GM03348 (cell line): ENCODE measurements at regions not wholly inside any gene's neighbourhood (a gene's known extent, or its start where the extent isn't known, plus 50 kb on each side); places are given as distances from the start of the nearest gene placed in this dataset.
"Not testable (repeated sequence)": the region's sequence is repeated elsewhere in the genome, so short reads cannot be mapped to it uniquely, and the experiment has no call there.

Experiments used
- DNase-seq: peaks from one replicate; pipeline ENCODE4 v3.0.0; 2012; ENCODE audit warnings: low spot score

GRCh38 chr20:7174554-7174953, 407.1 kb downstream of the BMP2 start:
- DNase-seq, result no peak

GRCh38 chr20:7175827-7176226, 408.3 kb downstream of the BMP2 start:
- not testable (repeated sequence) for DNase-seq

GRCh38 chr20:7178004-7178403, 410.5 kb downstream of the BMP2 start:
- DNase-seq, result no peak

GRCh38 chr20:7180256-7181045, 413.0 kb downstream of the BMP2 start:
- no peak for DNase-seq

GRCh38 chr20:7189231-7189630, 421.7 kb downstream of the BMP2 start:
- no peak for DNase-seq

GRCh38 chr20:7193681-7194080, 426.2 kb downstream of the BMP2 start:
- no peak for DNase-seq

GRCh38 chr20:7195704-7196103, 428.2 kb downstream of the BMP2 start:
- DNase-seq, result no peak

DNA sequence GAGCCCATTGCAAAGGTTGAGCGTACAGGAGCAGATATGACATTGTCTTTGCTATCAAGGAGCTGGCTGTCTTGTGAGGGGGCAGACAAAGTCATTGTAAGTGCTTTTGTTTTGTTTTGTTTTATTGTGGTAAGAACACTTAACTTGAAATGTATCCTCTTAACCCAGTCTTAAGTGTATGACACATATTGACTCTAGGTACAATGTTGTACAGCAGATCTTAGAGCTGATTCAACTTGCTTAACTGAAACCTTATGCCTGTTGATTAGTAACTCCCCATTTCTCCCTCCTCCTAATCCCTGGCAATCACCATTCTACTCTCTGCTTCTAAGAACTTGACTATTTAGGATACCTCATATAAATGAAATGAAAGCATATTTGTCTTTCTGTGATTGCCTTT, 429.0 kb downstream of the BMP2 start:
- DNase-seq, result no peak

GRCh38 chr20:7199861-7200260, 432.4 kb downstream of the BMP2 start:
- no peak for DNase-seq

DNA sequence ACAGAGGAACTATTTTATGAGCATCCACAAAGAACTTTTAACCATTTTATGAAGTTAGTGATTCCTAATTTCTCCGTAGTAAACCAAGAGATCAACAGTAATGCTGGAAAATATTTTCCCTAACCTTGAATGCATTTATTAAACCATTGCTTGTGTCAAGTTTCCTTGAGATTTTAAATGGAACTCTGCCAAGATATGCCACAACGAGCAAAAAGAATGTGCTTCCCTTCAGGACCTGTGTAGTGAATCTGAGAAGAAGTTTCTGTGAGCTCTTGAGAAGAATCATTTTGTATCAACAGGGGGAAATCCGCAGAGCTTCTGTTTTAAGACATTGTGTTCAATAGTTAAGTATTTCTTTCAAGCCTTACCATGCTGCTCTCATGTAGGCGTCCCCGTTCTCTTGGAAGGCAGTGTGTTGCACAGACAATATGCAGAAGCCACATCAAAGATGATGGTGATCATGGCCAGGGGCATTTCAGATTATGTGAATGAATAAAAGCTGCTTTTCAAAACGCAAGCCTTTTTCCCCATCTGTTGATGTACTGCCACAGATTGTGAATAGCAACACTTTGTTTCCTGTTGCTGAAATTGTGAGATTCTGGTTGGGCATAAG, 439.8 kb downstream of the BMP2 start:
- DNase-seq, result no peak

GRCh38 chr20:7210910-7211309, 443.4 kb downstream of the BMP2 start:
- no peak for DNase-seq

DNA sequence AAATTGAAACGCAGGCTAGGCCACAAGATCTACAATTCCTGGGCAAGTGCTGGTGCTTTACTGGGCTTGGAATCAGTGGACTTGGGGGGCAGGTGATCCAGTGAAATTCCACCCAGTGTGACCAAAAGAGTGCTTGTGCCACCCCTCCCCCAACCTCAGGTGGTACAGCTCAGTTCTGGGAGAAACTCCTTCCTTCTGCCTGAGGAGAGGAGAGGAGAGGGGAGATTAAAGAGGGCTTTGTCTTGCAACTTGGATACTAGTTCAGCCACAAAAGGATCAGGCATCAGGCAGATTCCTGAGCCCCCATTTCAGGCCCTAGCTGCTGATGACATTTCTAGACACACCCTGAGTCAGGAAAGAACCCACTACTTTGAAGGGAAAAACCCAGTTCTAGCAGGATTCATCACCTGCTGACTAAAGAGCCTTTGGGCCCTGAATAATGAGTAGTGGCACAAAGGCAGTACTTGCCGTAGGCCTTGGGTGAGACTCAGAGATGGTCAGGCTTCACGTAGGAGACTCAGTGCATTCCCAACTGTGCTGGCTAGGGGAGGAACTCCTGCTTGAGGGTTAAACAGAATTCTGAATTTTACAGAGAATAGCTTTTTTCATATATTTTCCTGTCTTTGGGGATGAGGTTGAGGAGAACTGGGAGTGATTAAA, 446.7 kb downstream of the BMP2 start:
- DNase-seq, result no peak

- DNase-seq, result no peak
Measured at GRCh38 chr20:7217606-7218005, 450.1 kb downstream of the BMP2 start.

DNA sequence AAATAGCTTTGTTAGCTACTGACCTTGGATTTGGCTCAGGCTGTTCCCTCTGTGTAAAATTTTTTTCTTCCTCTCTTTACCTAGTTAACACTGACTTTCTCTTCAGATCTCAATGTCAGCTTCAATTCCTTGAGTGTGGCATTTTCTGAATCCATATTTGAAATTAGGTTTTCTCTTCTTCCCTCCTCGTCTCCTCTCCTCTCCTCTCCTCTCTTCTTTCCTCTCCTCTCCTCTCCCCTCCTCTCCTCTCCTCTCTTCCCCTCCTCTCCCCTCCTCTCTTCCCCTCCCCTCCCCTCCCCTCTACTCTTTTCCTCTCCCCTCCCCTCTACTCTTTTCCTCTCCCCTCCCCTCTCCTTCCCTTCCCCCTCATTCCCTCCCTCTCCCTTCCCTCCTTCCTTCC, 453.3 kb downstream of the BMP2 start:
- no peak for DNase-seq

- DNase-seq, result no peak
Measured at GRCh38 chr20:7226156-7226555, 458.7 kb downstream of the BMP2 start.

- DNase-seq, result no peak
Measured at GRCh38 chr20:7231303-7231702, 463.8 kb downstream of the BMP2 start.

DNA sequence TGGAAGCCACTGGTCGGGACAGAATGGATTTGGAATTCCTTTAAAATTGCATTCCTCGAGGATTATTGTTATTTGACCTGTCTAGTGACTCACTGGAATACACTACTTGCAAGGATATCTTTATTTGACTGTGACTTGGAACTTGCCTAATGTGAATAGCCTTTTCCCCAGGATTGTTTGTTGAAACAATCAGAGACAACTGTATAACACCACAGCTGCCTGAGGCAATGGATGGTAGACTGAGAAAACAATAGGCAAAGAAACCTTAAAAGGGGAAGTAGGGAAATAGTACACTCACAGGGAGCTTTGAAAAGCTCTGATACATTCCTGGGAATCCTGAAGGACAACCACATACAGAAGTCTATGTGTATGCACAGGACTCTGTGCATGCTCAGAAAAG, 465.3 kb downstream of the BMP2 start:
- DNase-seq, result no peak

GRCh38 chr20:7237251-7237650, 469.8 kb downstream of the BMP2 start:
- DNase-seq, result no peak

DNA sequence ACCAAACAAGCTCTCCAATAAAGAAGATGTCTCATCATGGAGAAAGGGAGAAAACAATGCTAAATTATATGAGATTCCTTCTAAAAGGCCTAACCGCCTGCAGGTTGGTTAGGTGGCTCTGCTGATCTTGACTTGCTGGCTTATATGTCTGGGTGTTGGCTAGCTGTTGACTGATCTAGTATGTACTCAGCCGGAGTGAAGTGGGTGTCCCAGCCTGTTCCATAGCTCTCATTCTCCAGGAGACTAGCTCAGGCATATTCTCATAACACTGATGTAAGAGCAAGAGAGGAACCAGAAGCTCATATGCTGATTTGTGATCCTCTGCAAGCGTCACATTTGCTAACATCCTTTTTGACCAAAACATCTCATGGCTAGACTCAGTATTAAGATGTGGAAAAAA, 473.0 kb downstream of the BMP2 start:
- no peak for DNase-seq

GRCh38 chr20:7248281-7249201, 481.1 kb downstream of the BMP2 start:
- DNase-seq, result no peak

DNA sequence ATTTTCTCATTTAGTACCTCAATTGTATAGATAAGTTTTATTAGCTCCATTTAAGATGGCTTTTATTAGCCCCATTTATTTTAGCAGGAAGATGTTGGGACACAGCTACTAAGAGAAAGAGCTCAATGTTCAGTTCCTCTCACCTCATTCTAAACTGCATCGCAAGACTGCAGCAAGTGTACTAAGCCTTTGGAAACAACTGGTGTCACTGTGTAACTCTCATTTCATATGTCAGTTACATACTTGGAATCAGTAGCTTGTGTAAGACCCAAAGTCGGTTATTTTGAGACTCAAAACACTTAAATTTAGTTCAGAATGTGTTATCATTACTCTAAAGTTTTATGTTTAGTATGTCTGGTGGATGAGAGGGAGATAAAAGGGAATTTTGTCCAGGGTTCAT, 482.9 kb downstream of the BMP2 start:
- DNase-seq, result no peak

- no peak for DNase-seq
Measured at GRCh38 chr20:7257099-7257498, 489.6 kb downstream of the BMP2 start.
